ENCODE measurements at regions not wholly inside any gene's neighbourhood (a gene's known extent, or its start where the extent isn't known, plus 50 kb on each side); places are given as distances from the start of the nearest gene placed in this dataset.
"Not testable (repeated sequence)": the region's sequence is repeated elsewhere in the genome, so short reads cannot be mapped to it uniquely, and the experiment has no call there.

- no peak for DNase-seq
Observed at GRCh38 chr2:19644763-19645162, 257.0 kb downstream of the TTC32 start.

- no peak for DNase-seq
Observed at GRCh38 chr2:19643117-19643518, 258.7 kb downstream of the TTC32 start.

- DNase-seq: no peak
Observed at GRCh38 chr2:19642501-19642900, 259.3 kb downstream of the TTC32 start.

GRCh38 chr2:19635951-19636510, 265.8 kb downstream of the TTC32 start:
- no peak for DNase-seq

GRCh38 chr2:19632403-19632991, 269.3 kb downstream of the TTC32 start:
- no peak for DNase-seq

GRCh38 chr2:19631871-19632270, 269.9 kb downstream of the TTC32 start:
- no peak for DNase-seq

GRCh38 chr2:19630921-19631320, 270.9 kb downstream of the TTC32 start:
- no peak for DNase-seq

GRCh38 chr2:19627359-19627758, 268.9 kb upstream of the OSR1 start:
- no peak for DNase-seq

GRCh38 chr2:19623488-19623887, 265.1 kb upstream of the OSR1 start:
- peak; percentile 19 for DNase-seq

GRCh38 chr2:19617257-19617848, 258.9 kb upstream of the OSR1 start:
- no peak for DNase-seq

GRCh38 chr2:19615402-19615801, 257.0 kb upstream of the OSR1 start:
- not testable (repeated sequence) for DNase-seq

- DNase-seq: no peak
Observed at GRCh38 chr2:19614066-19614465, 255.6 kb upstream of the OSR1 start.

- DNase-seq: no peak
Observed at GRCh38 chr2:19611491-19612332, 253.3 kb upstream of the OSR1 start.

- DNase-seq: no peak
Observed at GRCh38 chr2:19609266-19609665, 250.8 kb upstream of the OSR1 start.

GRCh38 chr2:19607931-19608771, 249.7 kb upstream of the OSR1 start:
- DNase-seq: no peak

GRCh38 chr2:19607400-19607799, 249.0 kb upstream of the OSR1 start:
- no peak for DNase-seq

- DNase-seq: no peak
Observed at GRCh38 chr2:19600982-19601381, 242.6 kb upstream of the OSR1 start.

- no peak for DNase-seq
Observed at GRCh38 chr2:19600506-19600905, 242.1 kb upstream of the OSR1 start.

- no peak for DNase-seq
Observed at GRCh38 chr2:19598971-19599370, 240.5 kb upstream of the OSR1 start.

- DNase-seq: no peak
Observed at GRCh38 chr2:19592197-19592596, 233.8 kb upstream of the OSR1 start.

- no peak for DNase-seq
Observed at GRCh38 chr2:19589791-19590190, 231.4 kb upstream of the OSR1 start.

GRCh38 chr2:19580830-19581229, 222.4 kb upstream of the OSR1 start:
- DNase-seq: no peak

- DNase-seq: no peak
Observed at GRCh38 chr2:19580264-19580663, 221.8 kb upstream of the OSR1 start.
